Stimulated activated CD8-positive, alpha-beta memory T cell treated with anti-CD3 and anti-CD28 coated beads, Interleukin-12 subunit alpha, Interleukin-12 subunit beta, amount 100 ng/mL, for 1 hour (primary cell): ENCODE measurements at regions not wholly inside any gene's neighbourhood (a gene's known extent, or its start where the extent isn't known, plus 50 kb on each side); places are given as distances from the start of the nearest gene placed in this dataset.
"Not testable (repeated sequence)": the region's sequence is repeated elsewhere in the genome, so short reads cannot be mapped to it uniquely, and the experiment has no call there.

Experiments
- DNase-seq: peaks from one replicate; pipeline ENCODE4 v3.0.0-alpha.2; 2020; ENCODE audit warnings: low read depth

DNA sequence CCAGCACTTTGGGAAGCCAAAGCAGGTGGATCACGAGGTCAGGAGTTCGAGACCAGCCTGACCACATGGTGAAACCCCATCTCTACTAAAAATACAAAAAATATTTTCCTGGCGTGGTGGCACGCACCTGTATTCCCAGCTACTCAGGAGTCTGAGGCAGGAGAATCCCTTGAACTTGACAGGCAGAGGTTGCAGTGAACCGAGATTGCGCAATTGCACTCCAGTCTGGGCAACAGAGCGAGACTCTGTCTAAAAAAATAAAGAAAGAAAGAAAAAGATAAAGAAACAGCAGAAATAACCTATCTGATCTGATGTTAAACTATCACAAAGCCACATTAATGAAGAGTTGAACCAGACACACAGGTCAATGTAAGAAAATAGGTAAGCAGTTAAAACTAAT is 696.2 kb upstream of the SALL3 start:
- DNase-seq: not testable (repeated sequence)

DNA sequence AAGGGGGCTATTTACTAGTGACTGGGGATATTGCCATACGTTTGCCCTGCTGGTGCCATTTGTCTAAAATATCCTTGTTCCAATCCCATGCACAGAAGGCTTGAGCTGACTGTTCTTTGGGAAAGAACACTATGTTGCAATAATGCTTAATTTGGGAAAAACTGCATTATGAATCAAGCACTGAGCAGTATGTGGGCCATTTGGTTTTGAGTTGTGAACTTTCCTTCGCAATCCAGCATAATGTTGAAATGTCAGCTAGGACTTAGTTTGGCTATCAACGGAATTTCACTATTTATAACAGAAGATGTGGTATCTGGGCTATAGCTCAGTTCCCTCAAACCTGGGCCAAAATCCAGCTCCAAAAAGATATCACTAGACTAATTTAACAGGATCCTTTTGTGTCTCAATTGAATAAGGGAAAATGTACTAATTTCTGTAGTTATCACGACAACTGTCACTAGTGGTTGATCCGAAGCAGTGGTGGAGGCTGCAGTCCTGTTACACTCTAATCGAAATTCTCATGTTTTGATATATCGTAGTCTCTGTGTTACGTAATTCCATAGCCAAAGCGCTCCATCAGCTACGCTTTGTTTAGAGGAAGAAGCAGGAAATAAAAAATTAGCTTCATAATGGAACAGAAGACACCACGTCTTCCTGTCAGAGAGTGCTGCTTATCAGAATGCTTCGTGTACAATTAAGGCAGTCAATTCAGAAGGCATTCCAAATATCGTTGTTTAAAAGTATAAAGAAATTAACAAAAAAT is 686.8 kb upstream of the SALL3 start:
- no peak for DNase-seq

DNA sequence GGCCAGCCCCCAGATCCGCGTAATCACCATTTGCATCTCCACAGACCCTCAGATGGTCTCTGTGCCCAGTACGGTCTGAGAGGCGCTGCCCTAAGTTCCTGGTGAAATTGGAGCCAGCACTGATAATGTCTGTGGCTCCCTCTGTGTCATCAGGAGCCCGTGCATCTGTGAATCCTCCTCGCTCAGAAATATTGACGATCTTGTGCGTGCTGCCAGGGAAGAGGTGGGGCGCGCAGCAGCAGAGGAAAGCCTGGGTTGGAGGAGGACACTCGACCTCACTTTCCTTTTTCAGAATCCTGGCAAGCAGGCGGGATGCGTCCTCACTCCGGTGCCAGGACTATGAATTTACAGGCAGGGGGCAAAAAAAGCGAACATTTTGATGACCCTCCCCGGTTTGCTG is 686.1 kb upstream of the SALL3 start:
- no peak for DNase-seq

DNA sequence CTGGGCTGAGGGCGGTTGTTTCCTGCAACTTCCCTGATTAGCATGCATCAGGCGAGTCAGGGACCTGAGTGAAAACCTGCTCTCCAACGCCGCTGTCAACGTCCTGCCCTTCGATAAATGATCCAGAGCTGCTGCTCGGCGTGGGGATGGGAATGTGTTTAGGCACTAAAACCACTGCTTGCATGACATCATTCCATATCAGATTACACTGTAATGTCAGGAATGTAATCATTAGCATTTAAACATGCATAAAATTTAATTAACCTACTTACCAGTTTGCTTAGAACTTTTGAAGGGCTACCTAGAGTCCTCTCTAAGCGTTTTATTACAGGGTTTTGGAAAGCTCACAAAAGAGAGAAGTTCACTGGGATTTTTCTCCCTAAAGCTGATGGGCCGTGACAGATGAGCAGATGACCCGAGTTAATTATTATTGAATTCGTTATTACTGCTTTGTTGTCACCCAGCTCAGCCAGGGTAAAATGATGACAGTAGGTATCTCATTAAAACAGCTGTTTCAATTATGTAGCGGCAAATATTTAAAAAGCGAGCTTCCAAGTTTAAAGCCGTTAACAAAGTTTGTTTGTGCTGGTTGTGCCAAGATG is 685.6 kb upstream of the SALL3 start:
- no peak for DNase-seq

DNA sequence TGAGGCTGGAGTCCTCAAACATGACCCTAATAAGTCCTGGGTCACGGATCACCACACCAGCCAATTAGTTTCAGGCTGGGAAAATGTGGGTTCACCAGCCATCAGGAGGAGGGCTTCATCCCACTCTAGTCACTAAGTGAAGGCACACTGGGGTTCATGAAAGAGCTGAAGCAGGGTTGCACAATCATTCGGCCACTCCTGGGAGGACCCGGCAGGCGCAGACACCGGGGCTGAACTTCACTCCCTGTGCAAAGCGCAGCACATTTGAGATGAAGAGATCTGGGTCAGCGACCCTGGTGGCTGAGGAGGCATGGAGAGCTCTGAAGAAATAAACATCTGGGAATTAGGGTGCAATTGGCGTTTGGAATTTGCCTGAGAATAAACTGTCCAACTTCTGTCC is 684.4 kb upstream of the SALL3 start:
- DNase-seq: no peak

DNA sequence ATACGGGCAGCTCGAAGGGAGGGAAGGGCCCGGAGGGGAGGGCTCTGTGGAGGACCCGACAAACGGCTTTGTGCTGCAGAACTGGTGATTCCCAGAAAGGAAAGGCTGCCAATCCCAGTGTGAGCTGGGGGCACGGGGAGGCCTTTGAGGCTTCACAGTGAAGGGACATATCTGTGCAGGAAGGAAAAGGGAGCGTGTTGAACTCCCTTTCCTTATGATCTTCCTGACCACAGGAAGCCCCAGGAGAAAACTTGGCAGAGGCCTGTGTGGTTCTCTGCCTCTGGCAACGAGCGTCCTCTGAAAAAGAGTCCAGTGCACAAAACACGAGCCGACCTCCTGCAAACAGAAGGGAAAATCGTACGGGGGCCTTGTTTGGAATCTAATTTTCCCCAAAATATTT is 683.5 kb upstream of the SALL3 start:
- no peak for DNase-seq

DNA sequence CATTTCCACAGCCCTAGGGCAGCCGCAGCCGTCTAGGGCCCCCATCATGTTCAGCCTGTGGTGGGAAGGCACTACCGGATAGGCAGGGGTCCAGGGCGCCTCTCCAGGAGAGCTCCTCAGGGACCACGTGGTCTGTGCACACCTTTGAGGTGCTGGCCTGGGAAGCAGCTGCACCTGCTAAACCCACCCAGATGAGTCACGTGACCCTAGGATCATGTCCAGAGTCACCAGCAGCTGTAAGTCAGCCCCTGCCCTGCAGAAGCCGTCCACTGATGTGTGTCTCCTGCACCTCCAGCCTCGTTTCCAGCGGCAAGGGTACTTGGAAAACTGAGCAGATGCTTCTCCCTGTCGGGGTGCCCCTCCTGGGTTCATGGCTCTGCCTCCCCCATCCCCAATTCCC is 682.6 kb upstream of the SALL3 start:
- DNase-seq: no peak

DNA sequence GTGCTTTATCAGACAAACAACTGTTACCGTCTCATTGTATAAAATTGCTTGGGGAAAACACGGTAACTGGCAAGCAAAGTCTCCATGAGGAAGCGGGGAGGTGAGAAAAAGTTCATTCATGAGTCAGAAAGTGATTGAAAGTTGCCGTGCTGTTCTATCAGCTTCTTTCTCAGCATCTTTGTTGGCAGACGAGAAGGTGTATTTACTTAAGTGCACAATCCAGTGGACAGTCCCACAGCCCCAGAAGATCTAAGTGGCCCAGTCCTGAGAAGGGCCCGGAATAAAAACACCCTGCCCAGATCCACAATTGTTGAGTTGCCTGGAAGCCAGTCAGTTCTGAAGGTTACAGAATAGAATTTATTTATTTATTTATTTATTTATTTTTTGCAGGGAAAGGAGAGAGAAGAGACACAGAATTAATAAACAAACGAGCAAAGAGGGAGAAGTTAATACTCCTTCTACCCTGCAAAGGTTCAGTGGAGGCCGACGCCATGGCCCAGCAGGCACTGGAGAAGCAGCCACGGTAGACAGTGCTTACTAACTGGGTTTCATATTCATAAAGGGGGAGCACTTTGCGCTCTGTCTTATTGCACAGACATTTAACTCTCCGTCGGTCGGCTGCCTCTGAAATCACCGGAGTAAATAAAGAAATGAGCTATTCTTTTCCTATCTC is 676.0 kb upstream of the SALL3 start:
- DNase-seq: no peak

DNA sequence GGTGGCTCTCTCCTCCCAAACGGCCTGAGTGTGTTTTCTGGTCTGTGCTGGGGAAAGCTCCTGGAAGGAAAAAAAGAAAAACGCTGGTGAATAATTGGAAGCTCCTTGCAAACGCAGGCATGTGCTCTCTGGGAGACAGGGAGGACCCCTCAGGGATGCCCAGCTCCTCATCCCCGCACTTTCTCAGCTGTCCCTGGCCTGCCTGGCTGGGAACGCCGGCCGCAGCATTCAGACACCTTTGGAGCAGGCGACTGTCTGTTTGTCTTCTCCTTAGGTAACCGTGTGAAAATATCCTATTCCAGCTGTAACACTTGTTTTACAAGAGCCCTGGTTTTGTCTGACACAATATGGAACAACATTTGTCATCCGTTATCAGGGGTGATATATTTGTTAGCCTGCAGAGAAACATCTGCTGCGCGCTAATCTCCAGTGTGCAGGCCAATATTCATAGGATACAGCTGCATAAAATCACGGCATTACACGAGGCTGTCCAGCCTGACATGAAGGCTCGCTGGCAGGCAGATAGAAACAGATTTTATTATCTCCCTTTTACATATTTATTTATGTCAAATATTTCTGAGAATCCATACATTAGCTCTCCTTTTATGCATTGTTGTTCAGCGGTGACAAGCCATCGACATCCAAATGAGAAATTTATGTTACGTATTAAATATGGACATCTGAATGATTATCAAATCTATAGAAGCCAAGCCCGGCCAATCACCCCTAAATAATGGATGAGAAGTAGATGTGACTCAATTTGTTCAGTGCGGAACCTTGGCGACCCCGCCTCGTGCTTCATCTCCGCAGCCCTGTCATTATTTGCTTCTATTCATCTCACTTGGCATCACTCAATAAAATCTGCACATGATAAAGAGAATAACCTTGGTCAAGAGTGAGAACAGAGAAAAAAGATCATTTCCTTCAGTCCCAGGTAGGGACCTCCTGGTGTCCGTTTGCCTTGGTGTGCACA is 675.1 kb upstream of the SALL3 start:
- no peak for DNase-seq

DNA sequence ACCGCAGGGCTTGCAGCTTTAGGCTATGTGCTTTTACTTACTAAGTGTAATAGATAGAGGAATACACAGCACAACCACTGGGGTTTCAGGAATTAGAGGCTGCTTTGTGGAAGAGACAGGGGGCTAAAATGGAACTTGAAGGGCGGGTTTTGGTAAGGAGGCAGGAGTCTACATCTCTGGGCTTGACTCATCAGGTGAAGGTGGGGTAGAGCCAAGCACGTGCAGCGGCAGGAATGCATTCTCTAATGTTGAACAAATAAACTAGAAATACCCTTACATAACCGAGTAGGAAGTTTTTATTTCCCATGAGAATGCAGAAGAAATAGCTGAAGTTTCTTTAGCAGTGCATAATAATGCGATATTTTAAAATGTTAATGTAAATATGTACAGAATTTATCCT is 673.8 kb upstream of the SALL3 start:
- DNase-seq: no peak

DNA sequence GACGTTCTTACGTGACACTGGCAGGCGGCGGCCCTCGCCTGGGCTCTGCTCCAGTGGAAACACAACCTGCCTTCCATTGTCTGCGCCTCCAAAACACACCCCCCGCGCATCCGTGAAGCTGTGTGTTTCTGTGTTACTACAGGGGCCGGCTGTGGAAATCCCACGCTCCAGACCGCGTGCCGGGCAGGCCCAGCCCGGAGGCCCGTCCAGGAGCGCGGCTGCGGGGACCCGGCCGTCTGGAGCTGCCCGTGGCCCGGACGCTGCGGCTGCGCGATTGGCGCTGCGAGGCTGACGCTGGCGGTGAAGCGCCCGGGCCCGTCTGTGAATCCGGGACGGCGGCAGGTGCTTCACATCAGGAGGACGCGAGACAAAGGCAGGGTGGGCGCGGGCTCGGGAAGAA is 670.3 kb upstream of the SALL3 start:
- DNase-seq: no peak

DNA sequence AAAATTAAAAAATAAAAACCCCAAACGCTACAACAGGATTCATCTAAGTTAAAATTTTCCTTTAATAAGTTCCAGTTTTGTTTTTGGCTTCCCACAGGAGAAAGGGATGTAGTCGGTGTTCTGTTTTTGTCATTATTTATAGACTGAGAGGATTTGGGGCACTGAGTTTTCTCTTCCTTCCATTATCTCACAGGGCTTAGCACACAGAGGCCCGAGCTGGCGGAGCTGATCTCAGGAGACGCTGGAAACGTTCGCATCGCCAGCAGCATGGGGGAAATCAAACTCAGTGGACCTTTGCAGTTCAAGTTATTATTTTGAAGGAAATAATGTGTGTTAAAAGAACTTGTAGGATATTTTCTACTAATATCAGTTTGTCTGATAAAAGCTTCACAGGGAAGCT is 669.7 kb upstream of the SALL3 start:
- no peak for DNase-seq

DNA sequence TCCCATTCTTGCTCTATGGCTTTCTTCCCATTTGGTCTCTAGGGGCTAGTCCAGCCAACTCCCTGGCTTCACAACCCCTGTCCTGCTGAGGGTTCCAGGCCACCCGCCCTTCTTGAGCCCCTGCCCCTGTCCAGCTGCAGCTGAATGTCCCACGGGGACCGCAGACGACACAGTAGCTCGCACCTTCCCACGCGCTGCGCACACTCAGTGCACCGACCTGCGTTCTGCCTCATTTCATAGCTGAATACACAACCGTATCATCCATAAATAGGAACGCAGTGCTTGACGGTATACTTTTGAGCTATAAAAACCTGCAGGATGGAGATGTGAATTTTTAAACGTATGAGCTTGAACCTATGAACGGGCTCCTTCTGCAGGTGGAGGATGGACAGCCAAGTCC is 660.4 kb upstream of the SALL3 start:
- DNase-seq: no peak

DNA sequence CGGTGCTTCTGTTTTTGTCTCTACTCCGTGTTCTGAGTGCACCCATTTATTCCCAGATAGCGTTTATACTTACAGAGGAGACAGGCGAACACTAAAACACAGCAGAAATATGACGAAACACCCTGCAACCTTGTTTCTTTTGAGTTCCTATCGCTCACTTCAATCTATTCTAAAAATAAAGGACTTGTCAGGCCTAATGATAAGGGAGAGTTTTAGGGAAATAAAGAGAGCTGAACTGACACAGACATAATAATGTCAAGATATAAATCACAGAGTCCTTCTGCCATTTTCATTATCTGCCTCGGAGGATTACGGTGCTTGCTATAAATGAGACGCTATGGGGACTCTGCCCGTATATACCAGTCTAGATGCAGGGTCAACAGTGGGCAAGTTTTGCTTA is 659.7 kb upstream of the SALL3 start:
- DNase-seq: no peak

DNA sequence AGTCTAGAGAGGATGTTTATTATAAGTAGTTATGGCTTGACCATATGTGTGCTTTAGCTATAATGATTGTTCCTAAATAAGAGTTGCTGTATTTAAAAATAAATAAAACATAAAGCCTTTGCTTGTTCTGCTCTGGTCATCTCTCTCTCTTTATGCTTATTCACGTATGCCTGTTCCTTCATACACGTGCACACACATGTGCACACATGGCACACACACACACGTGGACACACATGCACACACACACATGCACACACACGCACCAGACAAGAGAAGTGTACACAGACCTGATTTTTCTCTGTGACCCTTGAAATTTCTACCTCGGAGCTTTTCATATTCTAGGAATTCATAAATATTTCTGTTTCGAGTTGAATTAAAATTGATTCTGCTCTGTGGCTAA is 658.2 kb upstream of the SALL3 start:
- no peak for DNase-seq

DNA sequence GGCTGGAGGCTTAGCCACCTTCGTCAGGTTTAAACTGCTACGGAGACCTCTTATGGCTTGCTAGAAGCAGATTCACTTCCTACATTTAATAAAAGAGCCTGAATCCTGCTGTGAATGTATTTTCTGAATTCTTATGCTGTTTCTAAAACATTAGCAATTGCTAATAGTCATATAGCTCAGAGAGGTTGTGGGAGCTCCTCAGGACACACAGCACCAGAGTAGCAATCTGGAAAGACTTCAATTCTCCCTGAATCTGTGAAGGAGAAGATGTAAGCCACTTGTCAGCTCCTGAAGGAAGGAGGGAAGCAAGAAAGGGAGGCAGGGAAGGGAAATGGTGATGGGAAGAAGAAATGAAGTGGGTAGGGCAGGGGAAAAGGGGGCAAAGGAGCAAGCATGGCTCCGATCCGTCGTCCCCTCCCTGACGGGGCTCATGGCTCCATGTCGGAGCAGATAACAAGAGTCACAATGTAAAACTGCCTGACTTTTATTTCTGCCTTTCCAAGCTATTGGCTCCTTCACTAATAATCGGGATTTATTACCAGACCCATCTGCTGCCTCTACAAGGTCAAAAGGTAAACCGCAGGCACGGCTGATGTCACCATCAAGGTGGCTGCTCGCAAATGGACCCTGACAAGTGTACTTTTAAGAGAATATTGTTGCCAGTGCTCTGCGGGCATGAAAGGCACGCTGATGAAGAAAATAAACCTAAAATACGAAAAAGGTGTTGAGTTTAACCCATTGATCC is 656.0 kb upstream of the SALL3 start:
- no peak for DNase-seq

DNA sequence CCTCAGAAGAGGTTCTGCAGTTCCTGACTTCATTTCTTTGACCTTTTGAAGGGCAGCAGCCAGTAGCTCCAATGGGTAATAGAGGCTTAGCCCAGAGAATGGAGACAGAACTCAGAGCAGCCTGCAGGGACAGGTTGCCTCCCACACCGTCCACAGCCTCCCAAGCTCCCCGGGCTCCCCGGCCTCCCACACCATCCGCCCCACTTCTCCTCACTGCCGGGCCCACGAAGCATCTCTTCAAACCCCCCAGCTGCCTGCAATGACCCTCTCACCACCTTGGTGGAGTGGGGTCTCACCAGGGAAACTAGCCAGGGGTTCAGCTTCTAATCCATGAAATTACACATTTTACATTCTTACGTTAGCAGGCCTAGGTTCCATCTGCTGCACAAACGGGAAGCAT is 652.0 kb upstream of the SALL3 start:
- no peak for DNase-seq

DNA sequence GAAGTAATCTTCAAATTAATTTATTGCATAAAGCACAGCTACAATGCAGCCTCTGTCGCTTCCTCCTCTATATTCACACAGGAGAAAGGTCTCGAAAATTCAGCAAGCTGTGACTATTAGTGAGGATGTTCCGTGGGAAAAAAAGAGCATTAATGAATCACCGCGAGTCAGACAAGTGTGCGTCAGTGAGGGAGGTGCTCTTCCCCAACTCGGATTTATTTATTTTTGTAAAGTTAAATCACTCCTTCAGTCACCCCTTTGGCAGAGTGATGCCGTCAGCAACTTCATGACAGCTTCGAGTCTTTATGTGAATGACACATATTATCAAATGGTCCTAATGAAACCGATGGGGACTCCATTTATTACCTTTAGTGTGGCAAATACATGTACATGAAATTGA is 648.9 kb upstream of the SALL3 start:
- DNase-seq: no peak

DNA sequence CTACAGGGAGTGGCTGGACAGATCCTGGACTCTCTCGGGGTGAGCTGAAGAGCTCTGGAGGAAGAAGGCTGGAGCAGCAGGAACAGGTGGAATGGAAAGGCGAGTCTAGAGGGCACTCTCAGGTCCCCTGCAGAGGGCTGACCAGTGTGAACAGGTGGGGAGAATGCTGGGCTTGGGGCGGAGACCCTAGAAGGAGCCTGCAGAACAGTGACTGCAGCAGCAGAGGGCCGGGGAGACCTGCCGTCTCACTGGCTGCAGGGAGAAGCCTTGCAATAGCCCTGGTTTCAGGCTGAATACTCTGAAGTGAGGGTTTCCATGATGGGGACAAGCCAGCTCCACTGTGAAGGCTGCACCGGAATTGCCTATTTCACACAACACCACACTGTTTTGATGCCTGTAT is 626.7 kb upstream of the SALL3 start:
- no peak for DNase-seq

DNA sequence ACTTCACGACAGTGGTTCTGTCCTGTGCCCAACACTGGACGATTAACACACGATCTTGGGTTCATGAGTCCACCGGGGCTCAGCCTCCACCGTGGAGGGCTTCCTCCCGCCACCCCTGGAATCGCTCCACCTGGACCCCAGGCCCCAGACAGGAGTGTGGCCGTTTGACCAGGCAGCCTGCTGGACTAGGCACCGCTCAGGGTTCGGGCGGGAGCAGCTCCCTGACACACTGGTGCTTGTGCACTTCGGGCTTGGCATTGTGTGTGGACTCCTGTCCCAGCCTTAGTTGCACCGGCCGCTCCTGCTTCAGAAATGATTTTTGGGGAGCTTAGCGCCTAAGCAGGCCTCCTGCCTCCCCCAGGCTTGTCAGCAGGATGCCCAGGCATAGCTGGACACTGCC is 617.4 kb upstream of the SALL3 start:
- no peak for DNase-seq

DNA sequence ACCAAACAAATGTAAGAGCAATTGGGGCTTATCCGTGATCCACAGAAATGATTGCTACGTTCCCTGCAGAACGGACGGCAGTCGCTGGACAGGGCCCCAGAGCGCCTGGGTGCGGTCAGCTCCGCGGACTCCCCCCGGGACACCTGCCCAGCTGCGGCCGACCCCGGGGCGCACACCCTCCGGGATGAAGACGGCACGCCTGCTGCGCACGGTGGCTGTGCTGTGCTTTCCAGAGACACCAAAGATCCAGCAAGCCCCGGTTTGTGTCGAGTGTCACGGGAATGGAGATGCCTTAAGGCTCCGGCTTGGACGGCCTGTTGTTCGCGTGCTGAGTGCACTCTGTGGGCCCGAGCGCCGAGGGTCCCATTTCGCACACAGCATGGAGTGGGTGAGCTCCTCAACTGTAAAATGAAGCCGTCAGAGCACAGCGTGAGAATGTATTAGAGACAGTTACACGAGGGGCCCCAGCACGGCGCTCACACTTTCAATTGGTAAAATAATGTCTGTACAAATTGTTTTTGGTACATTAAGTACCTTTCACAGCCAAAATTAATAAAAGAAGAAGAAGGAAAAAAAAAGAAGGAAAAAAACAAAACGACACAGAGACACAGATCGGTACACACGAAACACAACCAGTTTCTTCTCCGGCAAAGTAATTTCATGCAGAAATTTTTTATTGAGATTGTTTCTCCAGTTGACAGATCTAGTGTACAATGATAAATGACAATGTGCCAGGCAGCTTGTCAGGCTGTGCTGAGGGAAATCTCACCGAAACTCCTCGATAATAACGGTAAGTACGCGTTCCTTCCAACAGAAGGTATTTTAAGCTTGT is 615.8 kb upstream of the SALL3 start:
- no peak for DNase-seq
